Uterus (tissue), 2 donors: ENCODE measurements at regions not wholly inside any gene's neighbourhood (a gene's known extent, or its start where the extent isn't known, plus 50 kb on each side); places are given as distances from the start of the nearest gene placed in this dataset.

Source experiments
- CTCF ChIP-seq, 4 experiments: fragments of 200-600 bp in 2 of 4; fragments of 450-650 bp in 2 of 4; sonication (generic) in 2 of 4; IDR thresholded peaks; one replicate each; pipeline ENCODE4 v1.5.1; 2016 to 2019; ENCODE audit warnings: antibody characterized with exemption in 4 of 4, mild to moderate bottlenecking in 2 of 4, moderate library complexity in 1 of 4
- POLR2A ChIP-seq, 2 donors: fragments of 450-650 bp; IDR thresholded peaks; one replicate each; pipeline ENCODE4 v1.6.1; 2016; ENCODE audit warnings: antibody characterized with exemption in 2 of 2, mild to moderate bottlenecking in 1 of 2, moderate library complexity in 1 of 2

DNA sequence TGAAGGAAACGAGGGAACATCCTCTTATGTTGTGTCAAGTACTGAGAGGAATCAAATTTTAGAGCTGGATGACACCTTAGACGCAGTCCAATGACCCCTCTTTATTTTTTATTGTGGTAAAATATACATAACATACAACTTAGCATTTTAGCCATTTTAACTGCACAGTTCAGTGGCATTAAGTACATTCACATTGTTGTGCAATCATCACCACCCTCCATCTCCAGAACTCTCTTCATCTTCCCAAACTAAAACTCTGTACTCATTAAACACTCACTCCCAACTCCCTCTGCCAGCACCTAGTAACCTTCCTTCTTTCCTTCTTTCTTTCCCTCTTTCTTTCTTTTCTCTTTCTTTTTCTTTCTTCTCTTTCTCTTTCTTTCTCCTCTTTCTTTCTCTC is 97.2 kb upstream of the SLC24A4 start:
- TF ChIP-seq CTCF (IDR thresholded peaks at IDR 0.05) (no peak), POLR2A (IDR thresholded peaks at IDR 0.05) (no peak)
